K562 (cell line): ENCODE measurements at regions not wholly inside any gene's neighbourhood (a gene's known extent, or its start where the extent isn't known, plus 50 kb on each side); places are given as distances from the start of the nearest gene placed in this dataset.

Experiments used
- ATAC-seq: fragments of 200-7000 bp; cut with Tn5 transposase; 3 replicates; pipeline ENCODE4 v1.9.1; 2020; ENCODE audit warnings: moderate library complexity
- BruUV-seq: library from RNA; stranded (reverse); fragments of 400-500 nt; replicated peaks from 2 replicates; lab custom pipeline; 2021; lab: Mats Ljungman, UMichigan
- CTCF ChIA-PET: fragments of 300-600 bp; formaldehyde crosslinking; extraction: SDS; loops from one replicate; lab custom pipeline; 2021; ENCODE audit warnings: low intra/inter-chr PET ratio; lab: Yijun Ruan, JAX
- POLR2A ChIA-PET: fragments of 300-600, 350-650 bp; sonication (Branson Sonifier 250); formaldehyde crosslinking; extraction: SDS; loops from one replicate; lab custom pipeline; 2021; ENCODE audit warnings: antibody characterized with exemption, inconsistent platforms; lab: Yijun Ruan, JAX
- DNase-seq, 4 experiments: peaks; one replicate each; pipeline versions ENCODE4 v3.0.0 to v3.0.0-alpha.2; 2011 to 2018; ENCODE audit warnings: low spot score in 3 of 4, mixed read lengths in 3 of 4; ENCODE audit errors: extremely low read depth in 1 of 4
- FAIRE-seq: peaks from 2 replicates; lab custom pipeline; 2011; peaks lifted over from hg19 to GRCh38; lab: Jason Lieb, UNC
- H2AFZ ChIP-seq: 2 replicates; pipeline ENCODE4 v1.6.0; 2011; ENCODE audit warnings: low read depth, low read length, control low read depth, inconsistent platforms
- H3K27ac ChIP-seq: fragments of 200-600 bp; 3 replicates; pipeline ENCODE4 v1.8.0; 2011; ENCODE audit warnings: low read depth, mild to moderate bottlenecking, control low read depth, inconsistent platforms, low read length, moderate library complexity, mixed read lengths; ENCODE audit errors: extremely low read depth
- H3K27me3 ChIP-seq, 2 experiments: fragments of 300-600 bp in 1 of 2; 2 replicates in 1 of 2; 3 replicates in 1 of 2; pipeline versions ENCODE4 v1.6.0 to v1.8.0; 2011; ENCODE audit warnings: inconsistent platforms in 2 of 2, low read length in 2 of 2, mild to moderate bottlenecking in 1 of 2, mixed read lengths in 1 of 2, moderate library complexity in 1 of 2; ENCODE audit not compliant: control insufficient read depth in 2 of 2, insufficient read depth in 2 of 2
- H3K36me3 ChIP-seq: fragments of 300-600 bp; 3 replicates; pipeline ENCODE4 v1.8.0; 2011; ENCODE audit warnings: mild to moderate bottlenecking, low read length, inconsistent platforms; ENCODE audit not compliant: control insufficient read depth, insufficient read depth
- H3K4me1 ChIP-seq, 2 experiments: fragments of 200-600 bp in 1 of 2; replicated peaks in 1 of 2; 2 replicates in 1 of 2; 3 replicates in 1 of 2; pipeline versions ENCODE4 v1.5.1 to v1.8.0; 2011; ENCODE audit warnings: inconsistent platforms in 2 of 2, low read length in 2 of 2, mild to moderate bottlenecking in 1 of 2, mixed read lengths in 1 of 2, moderate library complexity in 1 of 2; ENCODE audit not compliant: control insufficient read depth in 2 of 2, insufficient read depth in 2 of 2
- H3K4me2 ChIP-seq: 2 replicates; pipeline ENCODE4 v1.6.1; 2011; ENCODE audit warnings: low read length, control low read depth, inconsistent platforms, mixed read lengths; ENCODE audit not compliant: insufficient read depth
- H3K4me3 ChIP-seq: fragments of 200-600 bp; sonication (generic), shearing (Covaris generic); 2 replicates; pipeline ENCODE4 v1.5.1; 2016; ENCODE audit warnings: control low read depth, inconsistent platforms
- H3K79me2 ChIP-seq: fragments of 200-600 bp; 3 replicates; pipeline ENCODE4 v1.8.0; 2011; ENCODE audit warnings: low read length, inconsistent platforms; ENCODE audit not compliant: control insufficient read depth, insufficient read depth
- H3K9ac ChIP-seq, 2 experiments: 2 replicates each; pipeline versions ENCODE4 v1.6.0 to v1.6.1; 2011; ENCODE audit warnings: low read depth in 2 of 2, low read length in 2 of 2, control low read depth in 1 of 2, inconsistent platforms in 1 of 2, mild to moderate bottlenecking in 1 of 2, mixed read lengths in 1 of 2; ENCODE audit not compliant: insufficient read depth in 1 of 2
- H3K9me1 ChIP-seq: one replicate; pipeline ENCODE4 v1.6.0; 2011; ENCODE audit warnings: inconsistent platforms, mild to moderate bottlenecking, low read length, moderate library complexity; ENCODE audit not compliant: control insufficient read depth, insufficient read depth
- H3K9me3 ChIP-seq: replicated peaks from 2 replicates; pipeline ENCODE4 v1.5.1; 2011; ENCODE audit warnings: low read depth, low read length, inconsistent platforms; ENCODE audit not compliant: control insufficient read depth, insufficient read depth
- H4K20me1 ChIP-seq: replicated peaks from 2 replicates; pipeline ENCODE4 v1.6.1; 2011; ENCODE audit warnings: low read length, inconsistent platforms, mixed read lengths; ENCODE audit not compliant: control insufficient read depth, insufficient read depth
- BRD4 ChIP-seq: fragments of 200-600 bp; sonication (generic); IDR thresholded peaks from 2 replicates; pipeline ENCODE4 v1.6.1; 2017; ENCODE audit warnings: inconsistent platforms
- ESRRA ChIP-seq: fragments of 450-650 bp; IDR thresholded peaks from 2 replicates; pipeline ENCODE4 v1.6.1; 2014; ENCODE audit warnings: low read depth, mild to moderate bottlenecking, moderate library complexity, borderline replicate concordance
- ETS2 ChIP-seq: IDR thresholded peaks from 2 replicates; pipeline ENCODE4 v1.6.1; 2016; ENCODE audit warnings: borderline replicate concordance, missing genetic modification characterization, mild to moderate bottlenecking, moderate library complexity, missing compliant biosample characterization; ENCODE audit not compliant: poor library complexity, severe bottlenecking
- MTA3 ChIP-seq: fragments of 450-650 bp; formaldehyde crosslinking; IDR thresholded peaks from 2 replicates; pipeline ENCODE4 v1.6.1; 2017; ENCODE audit warnings: mild to moderate bottlenecking, borderline replicate concordance
- NELFE ChIP-seq: IDR thresholded peaks from 2 replicates; pipeline ENCODE4 v1.6.1; 2011; ENCODE audit warnings: mild to moderate bottlenecking; ENCODE audit not compliant: insufficient read depth, insufficient read length
- SUPT5H ChIP-seq: fragments of 450-650 bp; IDR thresholded peaks from 2 replicates; pipeline ENCODE4 v1.6.1; 2016
- ZNF124 ChIP-seq: sonication (generic); formaldehyde crosslinking; IDR thresholded peaks from 2 replicates; pipeline ENCODE4 v1.8.1; 2022; ENCODE audit warnings: missing genetic modification reagents
- WGBS: fragments of 100-300 bp; shearing (Covaris generic); methylation state at CpG from one replicate; pipeline ENCODE4 v1.1.6; 2016; ENCODE audit warnings: low coverage, mixed read lengths; ENCODE audit not compliant: insufficient coverage; ENCODE audit errors: missing lambda C conversion rate; 5-methylcytosine and 5-hydroxymethylcytosine counted together
- in situ Hi-C: fragments of 300-500 bp; cut with MboI; formaldehyde crosslinking; loops from 4 replicates; pipeline ENCODE4 v1.15.0; 2018; ENCODE audit warnings: inconsistent platforms, mixed read lengths
- intact Hi-C: fragments of 100-400 bp; cut with micrococcal nuclease; formaldehyde crosslinking; loops from 2 replicates; pipeline ENCODE4 v1.14.2; 2022
- TF ChIP-seq, protein P1 (sequence below): fragments of 450-650 bp; IDR thresholded peaks from 2 replicates; pipeline ENCODE4 v1.6.1; 2017; ENCODE audit warnings: mild to moderate bottlenecking, moderate library complexity
- TF ChIP-seq, protein P2 (sequence below): fragments of 250-450 bp; sonication (Bioruptor Pico); IDR thresholded peaks from 2 replicates; pipeline ENCODE4 v1.4.0; 2020
- TF ChIP-seq, protein P3 (sequence below): sonication (generic); IDR thresholded peaks from 2 replicates; pipeline ENCODE4 v1.6.1; 2016
- TF ChIP-seq, protein P4 (sequence below): fragments of 250-450 bp; sonication (Bioruptor Pico); IDR thresholded peaks from 2 replicates; pipeline ENCODE4 v1.4.0; 2020; ENCODE audit warnings: borderline replicate concordance
- TF ChIP-seq, protein P5 (sequence below), 3 experiments: fragments of 200-800 bp in 1 of 3; sonication (Bioruptor generic) in 1 of 3; sonication (generic) in 1 of 3; formaldehyde crosslinking in 1 of 3; IDR thresholded peaks; 2 replicates each; pipeline versions ENCODE4 v1.6.1 to v1.8.0; 2016 to 2022; ENCODE audit warnings: mild to moderate bottlenecking in 2 of 3, missing compliant biosample characterization in 2 of 3, missing genetic modification characterization in 2 of 3, missing genetic modification reagents in 1 of 3

DNA sequence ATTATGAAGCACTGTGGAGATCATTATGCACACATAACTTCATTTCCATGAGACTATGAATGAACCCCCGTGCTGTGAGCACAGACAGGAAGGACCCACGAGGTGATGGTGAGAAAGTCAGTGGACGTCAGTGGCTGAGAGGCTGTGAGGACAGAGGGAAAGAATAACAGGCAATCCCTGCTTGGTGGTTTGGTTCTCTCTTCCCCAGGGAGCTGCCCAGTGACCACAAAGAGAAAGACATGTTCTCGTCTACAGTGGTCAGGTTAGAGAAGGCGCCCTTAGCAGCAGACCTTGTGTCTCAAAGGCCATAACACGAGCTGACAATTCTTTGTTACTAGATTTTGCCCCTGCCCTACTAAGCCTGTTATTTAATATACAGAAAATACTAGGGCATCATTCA lies 609.2 kb downstream of the TOX3 start:
- in situ Hi-C loops (no loop called here), intact Hi-C loops (no loop called here)
- ATAC-seq, result no peak
- Histone ChIP-seq H3K27me3 (no peaks in the 10 kb centered on the region), H3K36me3 (no peaks in the 10 kb centered on the region), H2AFZ (no peak overlapping the region), H3K9me3 (no peaks in the 10 kb centered on the region), H3K79me2 (no peaks in the 10 kb centered on the region), H3K9ac (no peak overlapping the region), H3K4me3 (no peak overlapping the region), H3K4me1 (no peaks in the 10 kb centered on the region), H3K9me1 (no peaks in the 10 kb centered on the region), H4K20me1 (no peaks in the 10 kb centered on the region), H3K27ac (no peak overlapping the region), H3K4me2 (no peak overlapping the region)
- WGBS, result 0% methylated on average over 6 of the region's 6 CpGs
- POLR2A ChIA-PET, result no interaction called here
- DNase-seq, result no peak
- no TSS peak for BruUV-seq
- CTCF ChIA-PET, result no interaction called here
- FAIRE-seq, result no peak
- TF ChIP-seq, protein P1, sequence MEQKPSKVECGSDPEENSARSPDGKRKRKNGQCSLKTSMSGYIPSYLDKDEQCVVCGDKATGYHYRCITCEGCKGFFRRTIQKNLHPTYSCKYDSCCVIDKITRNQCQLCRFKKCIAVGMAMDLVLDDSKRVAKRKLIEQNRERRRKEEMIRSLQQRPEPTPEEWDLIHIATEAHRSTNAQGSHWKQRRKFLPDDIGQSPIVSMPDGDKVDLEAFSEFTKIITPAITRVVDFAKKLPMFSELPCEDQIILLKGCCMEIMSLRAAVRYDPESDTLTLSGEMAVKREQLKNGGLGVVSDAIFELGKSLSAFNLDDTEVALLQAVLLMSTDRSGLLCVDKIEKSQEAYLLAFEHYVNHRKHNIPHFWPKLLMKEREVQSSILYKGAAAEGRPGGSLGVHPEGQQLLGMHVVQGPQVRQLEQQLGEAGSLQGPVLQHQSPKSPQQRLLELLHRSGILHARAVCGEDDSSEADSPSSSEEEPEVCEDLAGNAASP, result no peak
- TF ChIP-seq SUPT5H, result no peak
- TF ChIP-seq ZNF124, result no peak
- TF ChIP-seq MTA3, result no peak
- no peak for TF ChIP-seq ESRRA
- TF ChIP-seq, protein P2, sequence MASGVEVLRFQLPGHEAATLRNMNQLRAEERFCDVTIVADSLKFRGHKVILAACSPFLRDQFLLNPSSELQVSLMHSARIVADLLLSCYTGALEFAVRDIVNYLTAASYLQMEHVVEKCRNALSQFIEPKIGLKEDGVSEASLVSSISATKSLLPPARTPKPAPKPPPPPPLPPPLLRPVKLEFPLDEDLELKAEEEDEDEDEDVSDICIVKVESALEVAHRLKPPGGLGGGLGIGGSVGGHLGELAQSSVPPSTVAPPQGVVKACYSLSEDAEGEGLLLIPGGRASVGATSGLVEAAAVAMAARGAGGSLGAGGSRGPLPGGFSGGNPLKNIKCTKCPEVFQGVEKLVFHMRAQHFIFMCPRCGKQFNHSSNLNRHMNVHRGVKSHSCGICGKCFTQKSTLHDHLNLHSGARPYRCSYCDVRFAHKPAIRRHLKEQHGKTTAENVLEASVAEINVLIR (CRISPR knock-in tag), result no peak
- TF ChIP-seq, protein P3, sequence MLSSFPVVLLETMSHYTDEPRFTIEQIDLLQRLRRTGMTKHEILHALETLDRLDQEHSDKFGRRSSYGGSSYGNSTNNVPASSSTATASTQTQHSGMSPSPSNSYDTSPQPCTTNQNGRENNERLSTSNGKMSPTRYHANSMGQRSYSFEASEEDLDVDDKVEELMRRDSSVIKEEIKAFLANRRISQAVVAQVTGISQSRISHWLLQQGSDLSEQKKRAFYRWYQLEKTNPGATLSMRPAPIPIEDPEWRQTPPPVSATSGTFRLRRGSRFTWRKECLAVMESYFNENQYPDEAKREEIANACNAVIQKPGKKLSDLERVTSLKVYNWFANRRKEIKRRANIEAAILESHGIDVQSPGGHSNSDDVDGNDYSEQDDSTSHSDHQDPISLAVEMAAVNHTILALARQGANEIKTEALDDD, result no peak
- TF ChIP-seq ETS2 (tag), result no peak
- TF ChIP-seq BRD4, result no peak
- TF ChIP-seq NELFE, result no peak
- TF ChIP-seq, protein P4, sequence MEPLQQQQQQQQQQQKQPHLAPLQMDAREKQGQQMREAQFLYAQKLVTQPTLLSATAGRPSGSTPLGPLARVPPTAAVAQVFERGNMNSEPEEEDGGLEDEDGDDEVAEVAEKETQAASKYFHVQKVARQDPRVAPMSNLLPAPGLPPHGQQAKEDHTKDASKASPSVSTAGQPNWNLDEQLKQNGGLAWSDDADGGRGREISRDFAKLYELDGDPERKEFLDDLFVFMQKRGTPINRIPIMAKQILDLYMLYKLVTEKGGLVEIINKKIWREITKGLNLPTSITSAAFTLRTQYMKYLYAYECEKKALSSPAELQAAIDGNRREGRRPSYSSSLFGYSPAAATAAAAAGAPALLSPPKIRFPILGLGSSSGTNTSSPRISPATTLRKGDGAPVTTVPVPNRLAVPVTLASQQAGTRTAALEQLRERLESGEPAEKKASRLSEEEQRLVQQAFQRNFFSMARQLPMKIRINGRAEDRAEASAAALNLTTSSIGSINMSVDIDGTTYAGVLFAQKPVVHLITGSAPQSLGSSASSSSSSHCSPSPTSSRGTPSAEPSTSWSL (CRISPR knock-in tag), result no peak
- TF ChIP-seq, protein P5, sequence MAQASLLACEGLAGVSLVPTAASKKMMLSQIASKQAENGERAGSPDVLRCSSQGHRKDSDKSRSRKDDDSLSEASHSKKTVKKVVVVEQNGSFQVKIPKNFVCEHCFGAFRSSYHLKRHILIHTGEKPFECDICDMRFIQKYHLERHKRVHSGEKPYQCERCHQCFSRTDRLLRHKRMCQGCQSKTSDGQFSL (CRISPR knock-in tag; IDR thresholded peaks at IDR 0.05), result no peak
- TF ChIP-seq, protein P5 (tag; IDR thresholded peaks at IDR 0.05), result no peak
